Stimulated activated CD4-positive, alpha-beta T cell treated with anti-CD3 and anti-CD28 coated beads, Interleukin-15, amount 100 ng/mL, for 1 hour (primary cell): ENCODE measurements at regions not wholly inside any gene's neighbourhood (a gene's known extent, or its start where the extent isn't known, plus 50 kb on each side); places are given as distances from the start of the nearest gene placed in this dataset.
"Not testable (repeated sequence)": the region's sequence is repeated elsewhere in the genome, so short reads cannot be mapped to it uniquely, and the experiment has no call there.

Source experiments
- DNase-seq, 2 donors: peaks; one replicate each; pipeline ENCODE4 v3.0.0-alpha.2; 2020; ENCODE audit warnings: low read depth in 1 of 2, low spot score in 1 of 2

DNA sequence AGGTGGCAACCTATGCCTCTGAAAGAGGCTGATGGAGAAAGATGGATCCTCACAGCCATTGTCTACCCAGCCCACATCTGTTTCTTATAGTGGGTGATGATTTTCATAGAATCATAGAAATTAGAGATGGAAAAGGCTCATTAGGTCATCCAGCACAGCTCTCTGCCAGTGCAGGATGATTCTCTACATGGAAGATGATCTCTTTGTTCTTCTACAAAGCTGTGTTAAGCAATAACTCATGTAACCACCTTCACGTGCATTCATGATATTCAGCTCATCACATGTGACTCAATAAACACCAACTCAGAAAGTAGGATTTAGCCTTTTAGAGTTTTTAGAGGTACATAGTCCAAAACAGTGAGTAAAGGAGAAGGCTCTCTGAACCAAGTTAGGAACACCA, 539.4 kb upstream of the ID2 start:
- DNase-seq: no peak

DNA sequence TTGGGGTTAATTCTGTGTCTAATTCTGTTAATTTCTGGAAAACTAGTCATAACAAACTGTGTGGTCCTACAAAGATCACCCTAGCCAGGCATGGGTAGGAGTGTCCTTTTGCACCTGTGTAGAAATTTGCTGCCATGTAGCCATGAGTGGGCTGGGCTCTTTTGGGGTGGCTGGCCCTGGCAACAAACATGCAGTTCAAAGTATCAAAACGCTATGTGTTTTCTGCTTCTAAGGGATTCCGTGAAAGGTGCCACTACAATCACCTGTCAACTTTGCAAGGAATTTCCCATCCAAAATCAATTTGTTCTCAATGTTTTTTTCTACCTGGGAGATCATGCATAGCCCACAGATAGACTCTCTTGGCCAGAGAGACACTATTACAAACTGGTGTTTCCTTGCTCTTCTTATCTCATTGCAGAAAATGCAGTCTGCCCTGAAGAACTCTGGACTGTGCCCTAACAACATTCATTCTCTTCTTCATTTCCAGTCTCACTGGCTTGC, 537.7 kb upstream of the ID2 start:
- DNase-seq: no peak

DNA sequence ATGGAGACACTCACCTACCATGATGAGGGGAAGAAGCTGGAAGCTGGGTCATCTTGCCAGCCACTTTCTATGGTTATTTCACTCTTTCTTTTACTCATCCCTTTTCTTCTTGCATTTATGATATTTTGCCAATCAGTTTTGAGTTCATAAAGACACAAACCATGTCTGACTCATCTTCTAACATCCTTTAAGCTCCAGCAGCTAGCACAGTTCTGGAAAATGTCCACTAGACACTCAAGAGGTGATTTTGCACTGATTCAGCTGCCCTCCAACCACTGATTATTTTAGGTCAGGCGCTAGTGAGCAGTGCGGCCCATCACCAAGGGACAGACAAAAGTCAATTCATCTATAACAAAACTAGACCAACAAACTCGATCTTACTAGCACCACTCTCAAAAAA, 537.1 kb upstream of the ID2 start:
- DNase-seq: no peak

DNA sequence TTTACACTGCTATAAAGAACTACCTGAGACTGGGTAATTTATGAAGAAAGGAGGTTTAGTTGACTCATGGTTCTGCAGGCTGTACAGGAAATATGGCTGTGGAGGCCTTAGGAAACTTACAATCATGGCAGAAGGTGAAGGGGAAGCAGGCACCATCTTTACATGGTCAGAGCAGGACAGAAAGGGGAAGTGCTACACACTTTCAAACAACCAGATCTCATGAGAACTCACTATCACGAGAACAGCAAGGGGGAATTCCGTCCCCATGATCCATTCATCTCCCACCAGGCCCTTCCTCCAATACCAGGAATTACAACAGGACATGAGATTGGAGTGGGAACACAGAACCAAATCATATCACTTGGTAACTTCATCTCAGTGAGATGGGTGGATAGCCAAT, 536.5 kb upstream of the ID2 start:
- not testable (repeated sequence) for DNase-seq

DNA sequence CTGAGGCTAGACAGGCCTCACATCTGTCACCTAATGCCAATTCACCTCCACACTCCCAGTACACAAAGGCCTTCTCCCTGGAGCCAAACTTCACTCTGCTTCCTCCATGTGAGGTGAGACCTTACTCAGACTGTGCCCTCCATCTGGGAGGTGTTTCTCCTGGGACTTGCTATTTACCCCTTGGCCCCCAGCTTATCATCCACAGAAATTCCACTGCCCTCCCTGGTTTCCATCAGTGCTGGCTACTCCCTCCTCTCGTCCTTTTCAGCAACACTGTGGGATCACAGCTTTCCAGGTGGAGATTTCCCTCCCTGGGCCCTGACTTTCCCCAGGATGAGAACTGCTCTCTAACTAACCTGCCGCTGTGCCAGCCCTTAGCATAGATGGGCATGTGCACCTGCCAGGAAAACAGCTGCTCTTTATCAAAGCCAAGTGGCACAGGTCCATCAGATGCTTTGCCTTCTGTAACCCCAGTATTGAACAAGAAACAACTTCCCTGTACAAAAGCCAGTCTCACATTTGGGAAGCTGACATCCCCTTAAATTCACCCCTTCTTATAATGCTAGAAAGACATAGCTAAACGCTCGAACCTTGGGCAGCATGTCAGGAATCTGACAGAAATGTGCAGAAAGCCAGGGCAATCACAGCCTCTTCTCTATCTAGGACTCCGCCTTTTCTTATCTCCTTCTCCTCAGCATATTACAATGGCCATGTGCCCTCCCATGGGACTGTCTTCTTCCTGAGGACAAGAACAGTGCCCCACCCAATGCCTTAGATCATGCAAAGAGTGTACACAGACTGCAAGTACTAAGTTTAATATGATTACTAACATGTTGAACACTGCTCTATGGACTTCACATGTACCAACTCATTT, 535.5 kb upstream of the ID2 start:
- DNase-seq: no peak

DNA sequence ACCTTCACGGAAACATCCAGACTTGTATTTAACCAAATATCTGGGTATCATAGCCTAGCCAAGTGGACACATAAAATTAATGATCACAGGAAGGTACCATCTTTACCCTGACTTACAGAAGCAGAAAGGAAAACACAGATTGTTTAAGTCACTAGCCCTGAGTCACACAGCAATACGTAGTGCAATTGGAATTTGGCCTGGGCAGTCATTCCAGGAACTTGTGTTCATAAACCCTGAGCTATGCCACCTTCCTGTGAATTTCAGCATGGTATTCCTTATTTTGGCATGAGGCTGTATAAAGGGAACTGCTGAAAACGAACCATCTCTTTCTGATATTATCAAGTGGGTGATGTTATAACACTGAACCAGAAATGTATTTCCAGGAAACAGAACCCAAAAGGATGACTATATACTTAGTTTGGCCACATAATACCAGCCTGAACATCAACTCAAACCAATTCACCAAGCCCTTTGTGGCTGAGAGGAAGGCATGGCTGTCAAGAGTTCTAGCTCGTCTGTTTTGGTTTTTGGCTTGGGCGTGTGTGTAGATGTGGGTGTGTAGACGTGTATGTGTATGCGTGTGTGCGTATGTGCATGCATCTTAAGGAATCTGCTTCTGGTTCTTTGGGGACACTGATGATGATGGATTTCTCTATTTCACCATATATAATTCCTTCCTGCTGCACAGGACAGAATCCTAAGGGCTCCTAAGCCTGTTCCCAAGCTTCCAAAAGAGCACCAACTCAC, 533.4 kb upstream of the ID2 start:
- DNase-seq: no peak

DNA sequence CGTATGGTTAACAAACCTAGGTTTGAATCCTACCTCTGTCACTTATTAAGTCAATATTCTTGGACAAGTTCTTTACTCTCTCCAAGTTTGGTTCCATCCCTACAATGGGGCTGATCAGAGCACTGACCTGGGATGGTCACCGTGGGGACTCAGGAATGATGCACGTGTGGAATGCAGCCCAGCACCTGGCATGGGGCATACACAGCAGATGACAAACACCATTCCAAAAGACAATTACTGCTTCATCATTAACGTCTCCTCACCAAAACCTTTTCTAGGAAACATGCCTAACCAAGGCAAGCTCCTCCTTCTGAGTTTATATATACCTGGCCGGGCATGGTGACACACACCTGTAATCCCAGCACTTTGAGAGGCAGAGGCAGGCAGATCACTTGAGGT, 532.9 kb upstream of the ID2 start:
- no peak for DNase-seq

DNA sequence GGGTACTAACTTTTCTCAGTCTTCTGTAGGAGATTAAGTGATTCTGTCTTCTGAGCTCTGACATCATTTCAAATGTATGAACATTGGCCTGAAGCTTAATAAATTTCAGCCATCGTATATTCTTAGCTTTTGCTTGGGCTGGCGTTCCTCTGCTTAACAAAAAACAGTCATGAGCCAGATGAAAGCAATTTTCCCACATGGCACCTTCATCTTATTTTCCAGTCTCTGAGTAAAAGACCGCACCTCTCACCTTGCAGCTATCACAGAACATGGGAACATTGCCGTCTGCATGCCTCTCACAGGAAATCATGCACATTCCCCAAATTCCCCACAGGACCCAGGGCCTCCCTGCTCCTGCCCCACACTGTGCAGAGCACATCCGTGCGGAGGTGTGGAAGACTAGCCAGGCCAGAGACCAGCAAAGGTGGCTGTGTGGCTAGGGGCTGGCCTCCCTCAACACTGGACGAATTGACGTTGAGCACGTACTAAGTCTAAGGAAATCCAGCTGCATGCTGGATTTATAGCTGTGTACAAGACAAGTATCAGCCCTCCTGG, 531.8 kb upstream of the ID2 start:
- DNase-seq: no peak

DNA sequence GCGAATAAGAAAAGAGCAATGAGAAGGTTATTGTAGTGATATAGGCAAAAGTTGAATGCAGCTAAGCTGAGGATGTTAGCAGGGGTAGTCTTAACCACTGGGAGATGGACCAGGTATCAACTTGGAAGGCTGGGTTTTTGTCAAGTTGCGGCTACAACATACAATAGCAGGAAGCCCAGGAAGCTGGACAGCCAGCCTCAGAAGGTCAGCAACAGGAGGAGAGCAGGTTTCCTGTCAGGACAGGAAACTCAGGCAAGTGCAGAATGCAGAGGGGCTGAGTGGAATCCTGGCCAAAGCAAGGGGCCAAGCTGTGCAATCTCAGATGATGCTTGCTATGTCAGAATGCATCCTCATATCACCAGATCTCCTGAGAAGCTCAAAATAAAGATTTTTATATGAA, 530.0 kb upstream of the ID2 start:
- DNase-seq: no peak

DNA sequence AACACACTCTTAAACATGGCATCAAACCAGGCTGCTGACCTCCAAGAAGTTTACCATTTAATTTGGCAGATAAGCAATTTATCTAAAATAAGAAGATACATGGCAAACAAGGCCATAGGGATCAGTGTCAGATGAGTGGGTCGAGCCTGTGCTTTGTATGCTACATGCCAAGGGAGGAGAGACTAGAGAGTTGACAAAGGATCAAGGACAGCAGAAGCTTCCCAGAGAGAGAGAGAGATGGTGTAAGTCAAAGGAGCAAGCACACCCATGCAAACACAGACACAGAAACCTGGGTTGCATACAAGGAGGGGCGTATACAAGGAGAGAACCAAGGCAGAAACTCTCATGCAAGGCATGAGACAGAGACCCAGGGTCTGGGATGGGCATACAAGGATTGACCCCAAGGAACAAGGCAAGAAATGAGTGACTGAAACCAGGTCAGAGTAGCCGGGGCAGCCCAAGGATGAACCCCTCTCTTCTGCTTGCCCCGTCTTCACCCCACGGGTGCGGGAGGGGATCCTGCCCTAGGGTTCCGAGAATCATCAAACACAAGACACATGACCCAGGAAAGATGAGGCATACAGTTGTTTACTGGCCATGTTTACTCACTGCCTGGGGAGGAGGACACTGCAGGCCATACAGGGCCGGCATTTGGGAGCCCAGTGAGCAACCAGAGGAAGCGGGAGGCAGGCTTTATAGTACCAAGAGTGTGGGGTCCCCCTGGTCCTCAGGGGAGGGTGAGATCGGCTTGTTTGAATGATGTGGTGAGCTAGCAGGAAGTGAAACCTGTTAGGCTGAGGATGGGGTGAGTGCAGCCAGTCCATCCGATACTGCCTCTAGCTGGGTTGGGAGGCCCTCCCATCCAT, 529.2 kb upstream of the ID2 start:
- DNase-seq: no peak

DNA sequence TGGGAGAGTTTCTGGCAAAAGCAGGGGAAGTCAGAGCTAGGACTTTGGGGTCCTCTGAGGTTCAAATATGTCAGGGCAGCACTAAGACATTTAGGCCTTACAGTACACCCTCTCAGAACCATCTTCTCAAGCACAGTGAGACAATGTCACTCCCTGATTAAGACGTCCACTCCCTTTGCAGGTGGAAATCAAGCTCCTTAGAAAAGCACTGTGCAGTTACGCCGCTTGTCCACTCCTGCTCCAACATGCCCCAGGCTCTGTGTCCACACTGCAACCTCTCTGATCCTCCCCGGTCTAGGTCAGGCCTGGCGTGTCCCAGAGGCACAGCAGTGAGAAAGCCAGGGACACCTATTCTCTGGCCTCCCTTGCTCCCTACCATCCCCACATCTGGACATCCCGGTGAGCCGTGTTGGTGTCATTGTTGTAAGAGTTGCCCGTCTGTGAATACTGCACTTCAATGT, 528.6 kb upstream of the ID2 start:
- DNase-seq: no peak

DNA sequence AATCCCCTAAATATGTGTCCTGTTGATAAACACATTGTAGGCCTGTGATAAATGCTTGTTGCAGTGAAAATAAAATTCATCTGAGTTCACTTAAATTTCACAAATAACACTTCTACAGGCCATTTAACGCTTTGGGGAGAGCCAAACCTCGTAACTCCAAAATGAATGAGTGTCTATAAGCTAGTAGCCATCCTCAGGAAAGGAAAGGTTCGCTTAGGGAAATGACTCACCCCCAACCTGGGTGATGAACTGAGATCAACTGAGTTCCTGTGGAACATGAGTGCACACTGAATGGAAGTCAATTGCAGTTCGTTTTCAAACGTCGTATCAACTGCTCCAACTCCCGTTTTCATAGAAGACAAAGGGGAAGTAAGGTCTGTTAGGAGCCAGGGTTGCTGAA, 527.6 kb upstream of the ID2 start:
- no peak for DNase-seq

DNA sequence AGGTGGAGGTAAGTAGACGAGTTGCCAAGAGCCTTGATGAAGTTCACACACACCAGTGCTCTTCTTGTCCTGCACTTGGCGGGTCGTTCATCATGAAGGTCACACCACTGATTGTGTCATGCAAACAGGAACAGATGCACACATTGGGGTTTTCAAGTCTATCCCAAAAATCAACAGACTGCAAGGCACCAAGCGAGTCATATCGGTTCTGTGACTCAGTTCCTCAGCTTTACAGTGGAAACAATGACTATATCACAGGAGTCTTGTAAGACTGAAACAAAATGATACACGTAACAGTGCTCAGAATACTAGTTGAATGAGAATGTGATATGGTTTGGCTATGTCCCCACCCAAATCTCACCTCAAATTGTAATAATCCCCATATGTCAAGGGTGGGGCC, 526.9 kb upstream of the ID2 start:
- no peak for DNase-seq

DNA sequence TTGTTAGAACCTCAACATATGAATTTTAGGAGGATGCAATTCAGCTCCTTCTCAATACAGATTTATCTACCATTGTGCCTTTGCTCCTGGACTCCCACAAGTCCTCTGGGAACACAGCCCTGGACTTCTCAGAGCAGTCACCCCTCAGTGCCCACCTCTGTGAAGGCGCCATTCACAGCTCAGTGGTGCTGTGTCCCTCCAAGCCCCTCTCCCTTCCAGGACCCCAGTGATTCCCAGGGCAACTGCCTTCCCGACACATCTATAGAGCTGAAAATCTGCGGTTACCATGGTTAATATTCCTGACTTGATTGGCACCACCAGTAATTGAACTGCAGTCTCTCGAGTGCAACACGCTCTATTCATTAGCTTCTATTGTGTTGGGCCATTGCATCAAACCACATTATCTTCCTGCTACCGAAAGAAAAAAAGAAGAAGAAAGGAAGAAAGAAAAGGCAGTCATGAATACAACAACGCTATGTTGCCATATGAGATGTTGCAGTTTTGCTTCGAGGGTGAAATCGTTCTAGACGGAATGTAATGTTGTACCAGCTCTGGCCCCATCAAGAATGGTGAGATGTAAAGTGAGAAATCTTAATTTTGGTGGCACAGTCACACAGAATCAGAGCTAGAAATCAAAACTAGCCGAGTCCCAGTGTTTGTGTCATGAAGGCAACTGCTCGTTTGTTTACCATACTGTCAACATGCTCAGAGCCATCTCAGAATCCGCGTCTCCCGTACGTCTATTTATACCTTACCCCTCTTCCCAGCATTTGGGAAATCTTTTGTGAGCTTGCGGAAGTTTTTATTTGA, 524.0 kb upstream of the ID2 start:
- DNase-seq: no peak

DNA sequence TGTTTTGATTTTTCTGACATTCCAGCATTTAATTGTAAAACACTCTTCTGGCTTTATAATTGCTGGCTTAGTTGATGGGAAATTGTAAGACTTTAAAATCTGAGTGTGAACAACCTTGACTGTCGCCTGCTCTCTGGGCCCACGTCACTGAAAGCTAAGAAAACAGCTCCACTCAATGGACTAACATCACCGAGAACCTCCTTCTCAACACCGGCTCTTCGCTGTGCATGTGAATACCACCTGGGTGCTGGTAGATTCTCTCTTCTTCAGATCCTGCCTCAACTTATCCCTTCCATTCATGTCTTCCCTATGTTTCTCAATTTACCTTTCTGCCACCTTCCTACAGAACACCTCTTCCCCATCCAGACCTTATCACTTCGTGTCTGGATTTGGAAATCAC, 523.1 kb upstream of the ID2 start:
- DNase-seq: no peak

DNA sequence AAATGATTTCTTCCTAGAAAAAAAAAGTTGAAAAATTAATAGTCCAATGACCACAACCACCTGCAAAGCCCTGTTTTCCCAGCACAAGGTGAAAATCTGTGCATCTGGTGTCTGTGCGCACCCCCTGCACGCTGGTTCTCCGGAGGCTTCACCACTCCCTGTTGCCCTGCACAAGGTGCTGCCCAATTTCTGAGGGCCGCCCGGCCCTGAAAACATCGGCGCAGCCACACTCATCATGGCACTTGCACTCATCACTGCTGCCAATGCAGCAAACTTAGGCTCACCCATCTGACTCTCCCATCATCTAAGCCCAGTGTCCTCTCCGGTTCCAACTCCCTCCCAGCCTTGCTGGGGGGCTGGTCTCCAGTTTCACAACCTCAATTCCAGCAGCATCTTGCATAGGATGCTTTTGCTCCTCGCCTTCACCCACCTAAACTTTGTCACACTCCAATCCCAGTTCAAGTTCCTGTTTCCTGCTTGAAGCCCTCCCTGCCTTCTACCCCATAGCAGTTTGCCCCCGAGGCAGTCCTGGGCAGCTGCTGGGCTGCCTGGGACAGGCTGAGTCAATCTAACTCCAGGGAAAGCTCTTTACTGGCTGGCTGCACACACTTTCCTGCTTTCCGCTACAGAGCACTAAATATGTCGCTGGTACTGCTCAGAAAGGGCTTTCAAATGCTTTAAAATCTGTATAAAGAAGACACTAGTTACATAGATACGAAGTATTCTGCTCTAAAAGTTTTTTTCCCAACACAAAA, 522.5 kb upstream of the ID2 start:
- DNase-seq: no peak

DNA sequence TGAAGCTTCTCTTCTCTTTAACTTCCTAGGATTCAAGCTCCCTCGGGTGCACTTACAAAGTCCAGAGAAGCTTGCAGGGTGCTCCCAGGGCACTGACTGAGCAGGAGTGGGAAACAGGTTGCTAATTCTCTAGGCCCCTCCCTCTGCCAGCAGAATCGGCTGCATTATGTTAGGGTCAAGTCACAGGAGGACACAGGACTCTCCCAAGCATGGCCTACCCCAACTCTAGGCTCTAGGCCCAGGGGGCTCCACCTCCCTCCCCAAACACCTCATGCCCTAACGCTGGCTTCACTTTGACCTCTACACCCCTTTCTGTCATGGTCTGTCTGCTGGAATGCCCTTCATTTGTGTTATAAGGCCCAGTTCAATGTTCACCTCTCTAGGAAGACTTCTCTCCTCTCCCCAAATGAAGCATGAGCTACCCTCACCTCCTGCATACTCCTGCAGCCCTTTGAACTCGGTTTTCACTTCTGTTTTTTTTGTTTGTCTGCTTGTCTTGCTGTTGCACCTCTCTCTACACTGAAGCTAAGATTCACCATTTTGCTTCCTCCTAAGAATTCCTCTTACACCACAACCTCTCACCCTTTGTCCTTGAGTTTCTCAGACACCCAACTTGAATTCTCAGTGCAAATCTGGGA, 521.8 kb upstream of the ID2 start:
- no peak for DNase-seq

DNA sequence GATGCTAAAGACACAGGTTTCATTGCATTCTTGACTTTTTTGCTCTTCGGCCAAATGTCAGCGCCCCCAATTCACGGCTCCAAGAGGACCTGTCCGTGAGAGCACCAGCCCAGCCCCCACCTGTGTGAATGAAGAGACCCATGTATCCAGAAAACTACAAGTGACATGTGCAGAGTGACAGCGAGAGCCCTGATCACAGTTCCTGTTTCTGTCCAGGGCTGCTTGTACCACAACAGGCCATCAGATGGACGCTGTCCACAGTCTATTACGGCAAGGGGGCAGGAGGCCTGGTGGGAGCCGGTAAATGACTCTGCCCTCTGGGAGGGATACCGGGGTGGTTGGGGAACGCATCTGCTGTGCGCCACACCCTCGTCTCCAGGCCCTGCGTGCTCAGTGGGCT, 520.9 kb upstream of the ID2 start:
- DNase-seq: no peak

DNA sequence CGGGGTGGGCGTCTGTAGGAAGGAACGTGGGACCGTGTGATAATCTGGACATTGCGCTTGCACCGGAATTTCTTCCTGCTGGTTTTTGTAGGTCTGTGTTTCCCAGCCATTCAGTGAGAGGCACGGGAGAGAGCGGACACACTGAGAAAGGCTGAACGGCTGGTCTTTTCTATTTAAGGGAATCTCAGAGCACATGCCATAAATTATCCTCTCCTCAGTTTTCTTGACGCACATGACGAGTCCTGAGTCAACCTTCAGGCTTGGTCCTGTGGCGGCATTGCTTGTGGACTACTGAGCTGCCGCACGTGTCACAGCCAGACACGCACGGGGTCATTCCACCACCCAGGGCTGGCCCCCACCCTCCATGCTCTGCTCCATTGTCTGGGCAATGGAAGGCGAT, 519.3 kb upstream of the ID2 start:
- DNase-seq: no peak
